ENCODE measurements at regions not wholly inside any gene's neighbourhood (a gene's known extent, or its start where the extent isn't known, plus 50 kb on each side); places are given as distances from the start of the nearest gene placed in this dataset.

- Histone ChIP-seq H3K4me1 (ENCODE audit: control insufficient read depth, insufficient read depth, low read length, poor library complexity, severe bottlenecking) (no peaks in the 10 kb centered on the region), H3K36me3 (ENCODE audit: control insufficient read depth, insufficient read depth, low read length) (no peaks in the 10 kb centered on the region), H3K4me3 (ENCODE audit: extremely low read depth, insufficient read depth, low read length, poor library complexity, severe bottlenecking) (no peak overlapping the region), H3K27ac (ENCODE audit: low read depth, low read length, severe bottlenecking) (no peak overlapping the region), H3K9me3 (ENCODE audit: control insufficient read depth, low read length) (no peaks in the 10 kb centered on the region)
- 88 to 100% methylated on average over 1 to 2 of the region's 6 CpGs for WGBS, 2 experiments (ENCODE audit: insufficient coverage in 2 of 2)
Observed at GRCh38 chr12:105765053-105766014, 373.4 kb downstream of the NUAK1 start.

GRCh38 chr12:105766029-105766428, 372.7 kb downstream of the NUAK1 start:
- no peaks in the 10 kb centered on the region for H3K36me3 ChIP-seq (ENCODE audit: control insufficient read depth, insufficient read depth, low read length)
- 100% methylated on average over 1 of the region's 4 CpGs for WGBS, 2 experiments (ENCODE audit: insufficient coverage in 2 of 2)
- no peak overlapping the region for H3K27ac ChIP-seq (ENCODE audit: low read depth, low read length, severe bottlenecking)

GRCh38 chr12:105769486-105769885, 369.3 kb downstream of the NUAK1 start:
- H3K27ac ChIP-seq (ENCODE audit: low read depth, low read length, severe bottlenecking), result no peak overlapping the region
- 82 to 100% methylated on average over 2 of the region's 2 CpGs for WGBS, 2 experiments (ENCODE audit: insufficient coverage in 2 of 2)
- H3K4me3 ChIP-seq (ENCODE audit: extremely low read depth, insufficient read depth, low read length, poor library complexity, severe bottlenecking), result no peak overlapping the region
- H3K4me1 ChIP-seq (ENCODE audit: control insufficient read depth, insufficient read depth, low read length, poor library complexity, severe bottlenecking), result no peaks in the 10 kb centered on the region
- H3K36me3 ChIP-seq (ENCODE audit: control insufficient read depth, insufficient read depth, low read length), result no peaks in the 10 kb centered on the region
- no peaks in the 10 kb centered on the region for H3K9me3 ChIP-seq (ENCODE audit: control insufficient read depth, low read length)

More at GRCh38 chr12:105766029-105766428, 372.7 kb downstream of the NUAK1 start:
- no peaks in the 10 kb centered on the region for H3K9me3 ChIP-seq (ENCODE audit: control insufficient read depth, low read length)
- no peaks in the 10 kb centered on the region for H3K4me1 ChIP-seq (ENCODE audit: control insufficient read depth, insufficient read depth, low read length, poor library complexity, severe bottlenecking)
- no peak overlapping the region for H3K4me3 ChIP-seq (ENCODE audit: extremely low read depth, insufficient read depth, low read length, poor library complexity, severe bottlenecking)

- 77 to 100% methylated on average over 2 of the region's 2 CpGs for WGBS, 2 experiments (ENCODE audit: insufficient coverage in 2 of 2)
- Histone ChIP-seq H3K4me3 (ENCODE audit: extremely low read depth, insufficient read depth, low read length, poor library complexity, severe bottlenecking) (no peak overlapping the region), H3K9me3 (ENCODE audit: control insufficient read depth, low read length) (no peaks in the 10 kb centered on the region), H3K36me3 (ENCODE audit: control insufficient read depth, insufficient read depth, low read length) (no peaks in the 10 kb centered on the region), H3K27ac (ENCODE audit: low read depth, low read length, severe bottlenecking) (no peak overlapping the region), H3K4me1 (ENCODE audit: control insufficient read depth, insufficient read depth, low read length, poor library complexity, severe bottlenecking) (no peaks in the 10 kb centered on the region)
Observed at GRCh38 chr12:105773471-105773870, 365.3 kb downstream of the NUAK1 start.

- no peaks in the 10 kb centered on the region for H3K36me3 ChIP-seq (ENCODE audit: control insufficient read depth, insufficient read depth, low read length)
- no peak overlapping the region for H3K4me3 ChIP-seq (ENCODE audit: extremely low read depth, insufficient read depth, low read length, poor library complexity, severe bottlenecking)
- H3K9me3 ChIP-seq (ENCODE audit: control insufficient read depth, low read length), result no peaks in the 10 kb centered on the region
- no peak overlapping the region for H3K27ac ChIP-seq (ENCODE audit: low read depth, low read length, severe bottlenecking)
- no CpG with 5 or more reads among the region's 5 CpGs for WGBS, 2 experiments (ENCODE audit: insufficient coverage in 2 of 2)
- no peaks in the 10 kb centered on the region for H3K4me1 ChIP-seq (ENCODE audit: control insufficient read depth, insufficient read depth, low read length, poor library complexity, severe bottlenecking)
Observed at GRCh38 chr12:105774037-105774436, 364.7 kb downstream of the NUAK1 start.

GRCh38 chr12:105775343-105775742, 363.4 kb downstream of the NUAK1 start:
- H3K9me3 ChIP-seq (ENCODE audit: control insufficient read depth, low read length), result no peaks in the 10 kb centered on the region
- WGBS, 2 experiments (ENCODE audit: insufficient coverage in 2 of 2), result 93 to 95% methylated on average over 3 of the region's 3 CpGs

GRCh38 chr12:105783983-105784947, 354.5 kb downstream of the NUAK1 start:
- no peak overlapping the region for H3K27ac ChIP-seq (ENCODE audit: low read depth, low read length, severe bottlenecking)
- H3K9me3 ChIP-seq (ENCODE audit: control insufficient read depth, low read length), result no peaks in the 10 kb centered on the region
- no peaks in the 10 kb centered on the region for H3K4me1 ChIP-seq (ENCODE audit: control insufficient read depth, insufficient read depth, low read length, poor library complexity, severe bottlenecking)
- 93 to 94% methylated on average over 6 of the region's 8 CpGs for WGBS, 2 experiments (ENCODE audit: insufficient coverage in 2 of 2)
- H3K36me3 ChIP-seq (ENCODE audit: control insufficient read depth, insufficient read depth, low read length), result no peaks in the 10 kb centered on the region
- no peak overlapping the region for H3K4me3 ChIP-seq (ENCODE audit: extremely low read depth, insufficient read depth, low read length, poor library complexity, severe bottlenecking)

More at GRCh38 chr12:105775343-105775742, 363.4 kb downstream of the NUAK1 start:
- Histone ChIP-seq H3K27ac (ENCODE audit: low read depth, low read length, severe bottlenecking) (no peak overlapping the region), H3K4me1 (ENCODE audit: control insufficient read depth, insufficient read depth, low read length, poor library complexity, severe bottlenecking) (no peaks in the 10 kb centered on the region), H3K36me3 (ENCODE audit: control insufficient read depth, insufficient read depth, low read length) (no peaks in the 10 kb centered on the region), H3K4me3 (ENCODE audit: extremely low read depth, insufficient read depth, low read length, poor library complexity, severe bottlenecking) (no peak overlapping the region)

- Histone ChIP-seq H3K9me3 (ENCODE audit: control insufficient read depth, low read length) (no peaks in the 10 kb centered on the region), H3K4me1 (ENCODE audit: control insufficient read depth, insufficient read depth, low read length, poor library complexity, severe bottlenecking) (no peaks in the 10 kb centered on the region), H3K27ac (ENCODE audit: low read depth, low read length, severe bottlenecking) (no peak overlapping the region), H3K4me3 (ENCODE audit: extremely low read depth, insufficient read depth, low read length, poor library complexity, severe bottlenecking) (no peak overlapping the region), H3K36me3 (ENCODE audit: control insufficient read depth, insufficient read depth, low read length) (no peaks in the 10 kb centered on the region)
- WGBS, 2 experiments (ENCODE audit: insufficient coverage in 2 of 2), result 67% methylated on average over 3 of the region's 5 CpGs
Observed at GRCh38 chr12:105793421-105793820, 345.3 kb downstream of the NUAK1 start.

GRCh38 chr12:105798256-105798845, 340.4 kb downstream of the NUAK1 start:
- no peak overlapping the region for H3K27ac ChIP-seq (ENCODE audit: low read depth, low read length, severe bottlenecking)
- no peaks in the 10 kb centered on the region for H3K4me1 ChIP-seq (ENCODE audit: control insufficient read depth, insufficient read depth, low read length, poor library complexity, severe bottlenecking)
- 85% methylated on average over 2 of the region's 2 CpGs; no CpG with 5 or more reads in 1 of the 2 experiments for WGBS, 2 experiments (ENCODE audit: insufficient coverage in 2 of 2)
- no peak overlapping the region for H3K4me3 ChIP-seq (ENCODE audit: extremely low read depth, insufficient read depth, low read length, poor library complexity, severe bottlenecking)
- no peaks in the 10 kb centered on the region for H3K36me3 ChIP-seq (ENCODE audit: control insufficient read depth, insufficient read depth, low read length)
- H3K9me3 ChIP-seq (ENCODE audit: control insufficient read depth, low read length), result no peaks in the 10 kb centered on the region

- Histone ChIP-seq H3K4me3 (ENCODE audit: extremely low read depth, insufficient read depth, low read length, poor library complexity, severe bottlenecking) (no peak overlapping the region), H3K9me3 (ENCODE audit: control insufficient read depth, low read length) (no peaks in the 10 kb centered on the region), H3K36me3 (ENCODE audit: control insufficient read depth, insufficient read depth, low read length) (no peaks in the 10 kb centered on the region), H3K27ac (ENCODE audit: low read depth, low read length, severe bottlenecking) (no peak overlapping the region), H3K4me1 (ENCODE audit: control insufficient read depth, insufficient read depth, low read length, poor library complexity, severe bottlenecking) (no peaks in the 10 kb centered on the region)
- WGBS, 2 experiments (ENCODE audit: insufficient coverage in 2 of 2), result 85 to 100% methylated on average over 1 of the region's 2 CpGs
Observed at GRCh38 chr12:105799103-105799502, 339.7 kb downstream of the NUAK1 start.

Measured in mesodermal cell (in vitro differentiated cells).